GM21515 (cell line): ENCODE measurements at regions not wholly inside any gene's neighbourhood (a gene's known extent, or its start where the extent isn't known, plus 50 kb on each side); places are given as distances from the start of the nearest gene placed in this dataset.
"Not testable (repeated sequence)": the region's sequence is repeated elsewhere in the genome, so short reads cannot be mapped to it uniquely, and the experiment has no call there.

Experiments
- ATAC-seq: cut with Tn5 transposase; IDR thresholded peaks from one replicate; pipeline ENCODE4 v1.9.1; 2021; ENCODE audit not compliant: unreplicated experiment

- ATAC-seq, result no peak
Measured at GRCh38 chr1:118479351-118479750, 294.3 kb upstream of the SPAG17 start.

- ATAC-seq, result no peak
Measured at GRCh38 chr1:118473825-118474224, 288.8 kb upstream of the SPAG17 start.

- ATAC-seq, result not testable (repeated sequence)
Measured at GRCh38 chr1:118464460-118464859, 279.4 kb upstream of the SPAG17 start.

GRCh38 chr1:118461154-118461553, 276.1 kb upstream of the SPAG17 start:
- no peak for ATAC-seq

GRCh38 chr1:118459871-118460270, 274.8 kb upstream of the SPAG17 start:
- ATAC-seq, result no peak

GRCh38 chr1:118453856-118454255, 268.8 kb upstream of the SPAG17 start:
- ATAC-seq, result not testable (repeated sequence)

- no peak for ATAC-seq
Measured at GRCh38 chr1:118445156-118445555, 260.1 kb upstream of the SPAG17 start.

- ATAC-seq, result no peak
Measured at GRCh38 chr1:118442214-118442613, 257.2 kb upstream of the SPAG17 start.

GRCh38 chr1:118437664-118438063, 252.6 kb upstream of the SPAG17 start:
- ATAC-seq, result no peak

- no peak for ATAC-seq
Measured at GRCh38 chr1:118429856-118430255, 244.8 kb upstream of the SPAG17 start.

- no peak for ATAC-seq
Measured at GRCh38 chr1:118421868-118422350, 236.9 kb upstream of the SPAG17 start.

- no peak for ATAC-seq
Measured at GRCh38 chr1:118404024-118404423, 219.0 kb upstream of the SPAG17 start.

- ATAC-seq, result no peak
Measured at GRCh38 chr1:118397496-118397859, 212.4 kb upstream of the SPAG17 start.

GRCh38 chr1:118396829-118397495, 211.9 kb upstream of the SPAG17 start:
- no peak for ATAC-seq

- ATAC-seq, result no peak
Measured at GRCh38 chr1:118396279-118396678, 211.3 kb upstream of the SPAG17 start.

GRCh38 chr1:118395430-118395991, 210.5 kb upstream of the SPAG17 start:
- ATAC-seq, result no peak

- no peak for ATAC-seq
Measured at GRCh38 chr1:118390955-118391354, 205.9 kb upstream of the SPAG17 start.

- no peak for ATAC-seq
Measured at GRCh38 chr1:118388301-118388959, 203.4 kb upstream of the SPAG17 start.

- ATAC-seq, result no peak
Measured at GRCh38 chr1:118381197-118381869, 196.3 kb upstream of the SPAG17 start.

GRCh38 chr1:118377183-118377582, 192.2 kb upstream of the SPAG17 start:
- not testable (repeated sequence) for ATAC-seq

- no peak for ATAC-seq
Measured at GRCh38 chr1:118371612-118372011, 186.6 kb upstream of the SPAG17 start.

- no peak for ATAC-seq
Measured at GRCh38 chr1:118370861-118371260, 185.8 kb upstream of the SPAG17 start.
